Panc1 (cell line): ENCODE measurements at regions not wholly inside any gene's neighbourhood (a gene's known extent, or its start where the extent isn't known, plus 50 kb on each side); places are given as distances from the start of the nearest gene placed in this dataset.

Experiments
- ATAC-seq: fragments of 200-7000 bp; cut with Tn5 transposase; 2 replicates; pipeline ENCODE4 v1.9.1; 2020; ENCODE audit warnings: mild to moderate bottlenecking, moderate library complexity
- BruUV-seq: library from RNA; stranded (reverse); fragments of 400-500 nt; replicated peaks from 2 replicates; lab custom pipeline; 2021; lab: Mats Ljungman, UMichigan
- CTCF ChIA-PET: fragments of 300-600 bp; sonication (Branson Sonifier 250); formaldehyde crosslinking; loops from one replicate; lab custom pipeline; 2022; ENCODE audit warnings: antibody characterized with exemption; lab: Charles Lee
- POLR2A ChIA-PET: fragments of 300-600 bp; sonication (Branson Sonifier 250); formaldehyde crosslinking; loops from one replicate; lab custom pipeline; 2022; ENCODE audit warnings: antibody characterized with exemption; lab: Charles Lee
- DNase-seq: peaks from one replicate; pipeline ENCODE4 v3.0.0-alpha.2; 2010; ENCODE audit warnings: low read depth, low spot score
- H3K27ac ChIP-seq: 2 replicates; pipeline ENCODE4 v1.5.1; 2011; ENCODE audit warnings: mild to moderate bottlenecking, low read length, inconsistent platforms
- H3K27me3 ChIP-seq: fragments of 200-500 bp; sonication (Bioruptor generic); 2 replicates; pipeline ENCODE4 v1.6.0; 2014; ENCODE audit warnings: low read length, inconsistent platforms; ENCODE audit not compliant: control insufficient read depth, insufficient read depth
- H3K36me3 ChIP-seq: fragments of 200-500 bp; sonication (Bioruptor generic); 2 replicates; pipeline ENCODE4 v1.5.1; 2014; ENCODE audit warnings: inconsistent platforms, mild to moderate bottlenecking, low read length, moderate library complexity; ENCODE audit not compliant: control insufficient read depth, insufficient read depth
- H3K4me1 ChIP-seq: 2 replicates; pipeline ENCODE4 v1.5.1; 2011; ENCODE audit warnings: inconsistent platforms, mild to moderate bottlenecking, low read length, moderate library complexity; ENCODE audit not compliant: control insufficient read depth, insufficient read depth
- H3K4me3 ChIP-seq, 2 experiments: 2 replicates each; pipeline ENCODE4 v1.5.1; 2011 to 2012; ENCODE audit warnings: low read depth in 2 of 2, low read length in 2 of 2, mild to moderate bottlenecking in 2 of 2, inconsistent platforms in 1 of 2, moderate library complexity in 1 of 2
- H3K9me3 ChIP-seq: fragments of 200-500 bp; sonication (Bioruptor generic); 2 replicates; pipeline ENCODE4 v1.5.1; 2014; ENCODE audit warnings: low read depth, mild to moderate bottlenecking, inconsistent platforms, low read length, moderate library complexity; ENCODE audit not compliant: control insufficient read depth, insufficient read depth
- CTCF ChIP-seq: fragments of 450-650 bp; IDR thresholded peaks from 2 replicates; pipeline ENCODE4 v1.5.1; 2017; ENCODE audit warnings: mild to moderate bottlenecking
- POLR2AphosphoS5 ChIP-seq: IDR thresholded peaks from 2 replicates; pipeline ENCODE4 v1.6.1; 2012; ENCODE audit warnings: mild to moderate bottlenecking, low read depth, low read length, moderate library complexity
- REST ChIP-seq, 2 experiments: IDR thresholded peaks; 2 replicates each; pipeline ENCODE4 v1.6.1; 2011 to 2012; ENCODE audit warnings: low read depth in 2 of 2, control low read depth in 1 of 2, low read length in 1 of 2, mild to moderate bottlenecking in 1 of 2, moderate library complexity in 1 of 2; ENCODE audit not compliant: insufficient read depth in 1 of 2
- SIN3A ChIP-seq: IDR thresholded peaks from 2 replicates; pipeline ENCODE4 v1.6.1; 2012; ENCODE audit warnings: low read depth, mild to moderate bottlenecking, low read length, moderate library complexity, borderline replicate concordance; ENCODE audit not compliant: insufficient read depth
- TCF7L2 ChIP-seq: IDR thresholded peaks from 2 replicates; pipeline ENCODE4 v1.6.1; 2011; ENCODE audit warnings: mild to moderate bottlenecking, low read depth, low read length, inconsistent platforms
- in situ Hi-C: cut with HindIII; loops from 2 replicates; pipeline ENCODE4 v1.10.0; 2016; ENCODE audit warnings: low sequenced_read_pairs, low pct_unique_long_range_greater_than_20kb
- intact Hi-C: fragments of 100-400 bp; cut with micrococcal nuclease; formaldehyde crosslinking; loops from one replicate; pipeline ENCODE4 v1.10.0; 2022; ENCODE audit not compliant: unreplicated experiment

- Histone ChIP-seq H3K9me3 (no peaks in the 10 kb centered on the region), H3K27ac (no peak overlapping the region), H3K36me3 (no peaks in the 10 kb centered on the region), H3K27me3 (no peaks in the 10 kb centered on the region), H3K4me3 (no peak overlapping the region), H3K4me1 (no peaks in the 10 kb centered on the region)
- ATAC-seq: no peak
- ChIA-PET CTCF (no interaction called here), POLR2A (no interaction called here)
- BruUV-seq: no TSS peak
- TF ChIP-seq CTCF (no peak), TCF7L2 (no peak), POLR2AphosphoS5 (no peak), REST (IDR thresholded peaks at IDR 0.05; ENCODE audit: insufficient read depth in 1 of 2, low read depth in 2 of 2, low read length in 1 of 2) (no peak), SIN3A (no peak)
- intact Hi-C loops: no loop called here
- no peak for DNase-seq
- in situ Hi-C loops: no loop called here
Observed at GRCh38 chr6:101208152-101208551, 185.4 kb upstream of the GRIK2 start.

- in situ Hi-C loops (no loop called here), intact Hi-C loops (no loop called here)
- POLR2A ChIA-PET: no interaction called here
- Histone ChIP-seq H3K27me3 (no peaks in the 10 kb centered on the region), H3K36me3 (no peaks in the 10 kb centered on the region), H3K9me3 (no peaks in the 10 kb centered on the region), H3K4me1 (no peaks in the 10 kb centered on the region), H3K4me3 (no peak overlapping the region), H3K27ac (no peak overlapping the region)
- BruUV-seq: no TSS peak
- DNase-seq (no peak), ATAC-seq (no peak)
- CTCF ChIA-PET: no interaction called here
- TF ChIP-seq SIN3A: no peak
- TF ChIP-seq TCF7L2: no peak
- no peak for TF ChIP-seq POLR2AphosphoS5
- no peak for TF ChIP-seq REST (IDR thresholded peaks at IDR 0.05; ENCODE audit: insufficient read depth in 1 of 2, low read depth in 2 of 2, low read length in 1 of 2)
- no peak for TF ChIP-seq CTCF
Observed at GRCh38 chr6:101212640-101213039, 180.9 kb upstream of the GRIK2 start.
